Fibroblast of lung (primary cell): ENCODE measurements at regions not wholly inside any gene's neighbourhood (a gene's known extent, or its start where the extent isn't known, plus 50 kb on each side); places are given as distances from the start of the nearest gene placed in this dataset.

Experiments used
- DNase-seq, 2 donors: peaks; one replicate each; pipeline versions ENCODE4 v3.0.0 to v3.0.0-alpha.2; 2010; ENCODE audit warnings: low read depth in 2 of 2
- H2AFZ ChIP-seq: 2 replicates; pipeline ENCODE4 v1.5.1; 2012; ENCODE audit warnings: low read length, control low read depth, inconsistent platforms
- H3K27ac ChIP-seq: 2 replicates; pipeline ENCODE4 v1.5.1; 2011; ENCODE audit warnings: low read length, control low read depth; ENCODE audit not compliant: insufficient read depth
- H3K27me3 ChIP-seq: 2 replicates; pipeline ENCODE4 v1.5.1; 2011; ENCODE audit warnings: mild to moderate bottlenecking, low read length; ENCODE audit not compliant: control insufficient read depth, insufficient read depth
- H3K36me3 ChIP-seq: 2 replicates; pipeline ENCODE4 v1.5.1; 2011; ENCODE audit warnings: low read length; ENCODE audit not compliant: control insufficient read depth, insufficient read depth
- H3K4me1 ChIP-seq: 2 replicates; pipeline ENCODE4 v1.5.1; 2011; ENCODE audit warnings: low read length; ENCODE audit not compliant: control insufficient read depth, insufficient read depth; ENCODE audit errors: extremely low read depth
- H3K4me2 ChIP-seq: 2 replicates; pipeline ENCODE4 v1.5.1; 2011; ENCODE audit warnings: low read length, control low read depth; ENCODE audit not compliant: insufficient read depth; ENCODE audit errors: extremely low read depth
- H3K4me3 ChIP-seq, 4 experiments: fragments of 200-600 bp in 1 of 4; sonication (generic) in 1 of 4; replicated peaks in 1 of 4; 2 replicates each; pipeline ENCODE4 v1.5.1; 2011 to 2016; ENCODE audit warnings: low read length in 4 of 4, low read depth in 3 of 4, mild to moderate bottlenecking in 3 of 4, control low read depth in 2 of 4, inconsistent platforms in 1 of 4, mixed read lengths in 1 of 4; ENCODE audit not compliant: insufficient read depth in 1 of 4; ENCODE audit errors: control extremely low read depth in 1 of 4
- H3K79me2 ChIP-seq: 2 replicates; pipeline ENCODE4 v1.5.1; 2012; ENCODE audit warnings: mild to moderate bottlenecking, low read length, inconsistent platforms; ENCODE audit not compliant: control insufficient read depth, insufficient read depth
- H3K9ac ChIP-seq: 2 replicates; pipeline ENCODE4 v1.5.1; 2011; ENCODE audit warnings: mild to moderate bottlenecking, low read length, control low read depth; ENCODE audit not compliant: insufficient read depth
- H3K9me3 ChIP-seq: 2 replicates; pipeline ENCODE4 v1.5.1; 2012; ENCODE audit warnings: low read depth, low read length; ENCODE audit not compliant: control insufficient read depth, insufficient read depth
- H4K20me1 ChIP-seq: 2 replicates; pipeline ENCODE4 v1.5.1; 2011; ENCODE audit warnings: low read length; ENCODE audit not compliant: control insufficient read depth, insufficient read depth; ENCODE audit errors: extremely low read depth
- CTCF ChIP-seq, 2 donors: IDR thresholded peaks in 1 of 2; conservative IDR thresholded peaks in 1 of 2; 1 replicate in 1 of 2; 2 replicates in 1 of 2; pipeline ENCODE4 v1.5.1; 2011 to 2012; ENCODE audit warnings: low read length in 2 of 2, control low read depth in 1 of 2, inconsistent platforms in 1 of 2, low read depth in 1 of 2, mild to moderate bottlenecking in 1 of 2
- EZH2 ChIP-seq: IDR thresholded peaks from 2 replicates; pipeline ENCODE4 v1.5.1; 2012; ENCODE audit warnings: low read length, control low read depth, mild to moderate bottlenecking; ENCODE audit errors: missing control alignments

- H3K4me2 ChIP-seq, result no peak overlapping the region
- H3K27ac ChIP-seq, result no peak overlapping the region
- no peaks in the 10 kb centered on the region for H3K36me3 ChIP-seq
- TF ChIP-seq CTCF (conservative IDR thresholded peaks at IDR 0.05 in 1 of 2, IDR thresholded peaks at IDR 0.05 in 1 of 2; ENCODE audit: low read depth in 1 of 2, low read length in 2 of 2), result no peak
- no peak for TF ChIP-seq EZH2
- H2AFZ ChIP-seq, result no peak overlapping the region
- no peaks in the 10 kb centered on the region for H3K4me1 ChIP-seq
- H3K79me2 ChIP-seq, result no peaks in the 10 kb centered on the region
- H3K27me3 ChIP-seq, result no peaks in the 10 kb centered on the region
- DNase-seq, result peak in 1 of 2 donors; percentile 38
- no peaks in the 10 kb centered on the region for H3K9me3 ChIP-seq
- no peak overlapping the region for H3K9ac ChIP-seq
- H3K4me3 ChIP-seq, result no peak overlapping the region
- H4K20me1 ChIP-seq, result no peaks in the 10 kb centered on the region
Measured at GRCh38 chr1:199843861-199844260, 183.6 kb upstream of the NR5A2 start.

GRCh38 chr1:199847021-199847420 is 180.5 kb upstream of the NR5A2 start:
- no peaks in the 10 kb centered on the region for H3K79me2 ChIP-seq
- no peaks in the 10 kb centered on the region for H3K27me3 ChIP-seq
- H3K9me3 ChIP-seq, result no peaks in the 10 kb centered on the region
- no peak for DNase-seq
- H3K4me2 ChIP-seq, result no peak overlapping the region
- H2AFZ ChIP-seq, result no peak overlapping the region
- no peaks in the 10 kb centered on the region for H3K4me1 ChIP-seq
- H3K9ac ChIP-seq, result no peak overlapping the region
- no peak overlapping the region for H3K4me3 ChIP-seq
- H3K36me3 ChIP-seq, result no peaks in the 10 kb centered on the region
- TF ChIP-seq EZH2, result no peak
- TF ChIP-seq CTCF (conservative IDR thresholded peaks at IDR 0.05 in 1 of 2, IDR thresholded peaks at IDR 0.05 in 1 of 2; ENCODE audit: low read depth in 1 of 2, low read length in 2 of 2), result no peak
- H4K20me1 ChIP-seq, result no peaks in the 10 kb centered on the region
- no peak overlapping the region for H3K27ac ChIP-seq

- H3K9me3 ChIP-seq, result no peaks in the 10 kb centered on the region
- H2AFZ ChIP-seq, result no peak overlapping the region
- no peaks in the 10 kb centered on the region for H3K27me3 ChIP-seq
- DNase-seq, result no peak
- H3K27ac ChIP-seq, result no peak overlapping the region
- H3K4me3 ChIP-seq, result no peak overlapping the region
- no peaks in the 10 kb centered on the region for H3K36me3 ChIP-seq
- H3K4me2 ChIP-seq, result no peak overlapping the region
- H4K20me1 ChIP-seq, result no peaks in the 10 kb centered on the region
- no peak overlapping the region for H3K9ac ChIP-seq
- H3K4me1 ChIP-seq, result no peaks in the 10 kb centered on the region
- no peaks in the 10 kb centered on the region for H3K79me2 ChIP-seq
- TF ChIP-seq EZH2, result no peak
- TF ChIP-seq CTCF (conservative IDR thresholded peaks at IDR 0.05 in 1 of 2, IDR thresholded peaks at IDR 0.05 in 1 of 2; ENCODE audit: low read depth in 1 of 2, low read length in 2 of 2), result no peak
Measured at GRCh38 chr1:199851439-199852140, 175.9 kb upstream of the NR5A2 start.
